HepG2 (cell line): ENCODE measurements at regions not wholly inside any gene's neighbourhood (a gene's known extent, or its start where the extent isn't known, plus 50 kb on each side); places are given as distances from the start of the nearest gene placed in this dataset.

ENCODE experiments used
- ATAC-seq: fragments of 200-7000 bp; cut with Tn5 transposase; 3 replicates; pipeline ENCODE4 v1.9.1; 2020; ENCODE audit warnings: mild to moderate bottlenecking, moderate library complexity
- BruUV-seq: library from RNA; stranded (reverse); fragments of 400-500 nt; replicated peaks from 2 replicates; lab custom pipeline; 2021; lab: Mats Ljungman, UMichigan
- CTCF ChIA-PET: fragments of 300-600 bp; formaldehyde crosslinking; extraction: SDS; loops from one replicate; lab custom pipeline; 2021; ENCODE audit warnings: low total read pairs, inconsistent platforms, low intra/inter-chr PET ratio; lab: Yijun Ruan, JAX
- POLR2A ChIA-PET: fragments of 350-600 bp; sonication (Branson Sonifier 250); formaldehyde crosslinking; loops from one replicate; lab custom pipeline; 2020; ENCODE audit warnings: antibody characterized with exemption, inconsistent platforms; lab: Yijun Ruan, JAX
- DNase-seq: peaks from one replicate; pipeline ENCODE4 v3.0.0-alpha.2; 2015; ENCODE audit warnings: low spot score
- FAIRE-seq: peaks from 3 replicates; lab custom pipeline; 2011; peaks lifted over from hg19 to GRCh38; lab: Jason Lieb, UNC
- H2AFZ ChIP-seq: one replicate; pipeline ENCODE4 v1.6.1; 2011; ENCODE audit warnings: low read length, inconsistent platforms
- H3K27ac ChIP-seq: fragments of 300-600 bp; 3 replicates; pipeline ENCODE4 v1.8.0; 2011; ENCODE audit warnings: mixed run types, mild to moderate bottlenecking, mixed read lengths, low read length, inconsistent platforms; ENCODE audit not compliant: insufficient read depth; ENCODE audit errors: extremely low read length
- H3K27me3 ChIP-seq, 2 experiments: fragments of 200-600 bp in 1 of 2; 2 replicates in 1 of 2; 3 replicates in 1 of 2; pipeline versions ENCODE4 v1.6.0 to v1.8.0; 2011; ENCODE audit warnings: low read length in 2 of 2, mild to moderate bottlenecking in 2 of 2, moderate library complexity in 2 of 2, inconsistent platforms in 1 of 2; ENCODE audit not compliant: insufficient read depth in 2 of 2, control insufficient read depth in 1 of 2
- H3K36me3 ChIP-seq, 2 experiments: fragments of 200-600 bp in 1 of 2; replicated peaks in 1 of 2; 2 replicates in 1 of 2; 3 replicates in 1 of 2; pipeline versions ENCODE4 v1.5.1 to v1.8.0; 2011; ENCODE audit warnings: low read length in 2 of 2, inconsistent platforms in 1 of 2; ENCODE audit not compliant: insufficient read depth in 2 of 2, control insufficient read depth in 1 of 2
- H3K4me1 ChIP-seq: 2 replicates; pipeline ENCODE4 v1.5.1; 2012; ENCODE audit warnings: low read length, inconsistent platforms; ENCODE audit not compliant: insufficient read depth
- H3K4me2 ChIP-seq: 2 replicates; pipeline ENCODE4 v1.6.0; 2011; ENCODE audit warnings: low read depth, low read length, inconsistent platforms
- H3K4me3 ChIP-seq, 3 experiments: fragments of 200-600 bp in 1 of 3; sonication (generic), shearing (Covaris generic) in 1 of 3; replicated peaks in 1 of 3; 2 replicates each; pipeline ENCODE4 v1.5.1; 2011 to 2016; ENCODE audit warnings: low read length in 3 of 3, inconsistent platforms in 2 of 3, low read depth in 2 of 3, mild to moderate bottlenecking in 2 of 3, control low read depth in 1 of 3, mixed read lengths in 1 of 3; ENCODE audit not compliant: insufficient read depth in 1 of 3
- H3K79me2 ChIP-seq: one replicate; pipeline ENCODE4 v1.6.1; 2011; ENCODE audit warnings: low read length, inconsistent platforms; ENCODE audit not compliant: insufficient read depth
- H3K9ac ChIP-seq: 2 replicates; pipeline ENCODE4 v1.6.0; 2011; ENCODE audit warnings: mild to moderate bottlenecking, low read depth, low read length, inconsistent platforms; ENCODE audit not compliant: insufficient read depth
- H3K9me3 ChIP-seq: 2 replicates; pipeline ENCODE4 v1.5.1; 2012; ENCODE audit warnings: mild to moderate bottlenecking, low read length
- H4K20me1 ChIP-seq: 2 replicates; pipeline ENCODE4 v1.6.0; 2011; ENCODE audit warnings: inconsistent platforms, mild to moderate bottlenecking, low read length, moderate library complexity; ENCODE audit not compliant: insufficient read depth
- HNRNPL ChIP-seq: fragments of 200-400 bp; formaldehyde crosslinking; IDR thresholded peaks from 2 replicates; pipeline ENCODE4 v1.6.1; 2017; ENCODE audit warnings: mild to moderate bottlenecking, low read depth, low read length
- NFAT5 ChIP-seq: sonication (generic); formaldehyde crosslinking; IDR thresholded peaks from 2 replicates; pipeline ENCODE4 v1.4.0; 2020; ENCODE audit warnings: missing genetic modification reagents
- NFIC ChIP-seq: IDR thresholded peaks from 2 replicates; pipeline ENCODE4 v1.6.1; 2012; ENCODE audit warnings: mild to moderate bottlenecking, low read length, inconsistent platforms
- SAP130 ChIP-seq: IDR thresholded peaks from 2 replicates; pipeline ENCODE4 v1.6.1; 2016; ENCODE audit warnings: low read depth
- SIX1 ChIP-seq: sonication (generic); formaldehyde crosslinking; IDR thresholded peaks from 2 replicates; pipeline ENCODE4 v1.4.0; 2020; ENCODE audit warnings: missing genetic modification reagents, borderline replicate concordance
- SNAPC4 ChIP-seq: sonication (generic); formaldehyde crosslinking; IDR thresholded peaks from 2 replicates; pipeline ENCODE4 v1.4.0; 2020; ENCODE audit warnings: mild to moderate bottlenecking, missing genetic modification reagents
- SUZ12 ChIP-seq: fragments of 150-350 bp; IDR thresholded peaks from 2 replicates; pipeline ENCODE4 v1.6.1; 2014; ENCODE audit warnings: low read depth, low read length
- TAF1 ChIP-seq: sonication (generic); formaldehyde crosslinking; IDR thresholded peaks from 2 replicates; pipeline ENCODE4 v1.4.0; 2020; ENCODE audit warnings: missing genetic modification reagents
- ZMYM4 ChIP-seq: sonication (generic); formaldehyde crosslinking; IDR thresholded peaks from 2 replicates; pipeline ENCODE4 v1.8.1; 2023; ENCODE audit warnings: mild to moderate bottlenecking, missing genetic modification reagents
- ZNF207 ChIP-seq: fragments of 450-650 bp; IDR thresholded peaks from 2 replicates; pipeline ENCODE4 v1.6.1; 2016; ENCODE audit warnings: antibody characterized with exemption, borderline replicate concordance
- ZNF776 ChIP-seq: sonication (generic); formaldehyde crosslinking; IDR thresholded peaks from 2 replicates; pipeline ENCODE4 v1.4.0; 2020; ENCODE audit warnings: mild to moderate bottlenecking, missing genetic modification reagents
- WGBS: methylation state at CpG from one replicate; pipeline ENCODE4 v1.1.6; 2017; ENCODE audit warnings: low lambda C conversion rate; 5-methylcytosine and 5-hydroxymethylcytosine counted together
- in situ Hi-C: cut with HindIII; loops from 2 replicates; pipeline ENCODE4 v1.10.0; 2017; ENCODE audit warnings: low pct_unique_long_range_greater_than_20kb; ENCODE audit not compliant: extremely low pct_ligation_motif_present
- intact Hi-C: fragments of 100-400 bp; cut with micrococcal nuclease; formaldehyde crosslinking; loops from one replicate; pipeline ENCODE4 v1.10.0; 2022; ENCODE audit not compliant: unreplicated experiment

- TF ChIP-seq NFAT5 (CRISPR knock-in tag) (no peak), TAF1 (CRISPR knock-in tag) (no peak)
These were observed 53.2 kb upstream of the TMC3 start (continued) for GRCh38 chr15:81427176-81427575.

- no peak for DNase-seq
- WGBS: 0% methylated on average over 1 of the region's 1 CpG
- H2AFZ ChIP-seq: no peak overlapping the region
- no peaks in the 10 kb centered on the region for H4K20me1 ChIP-seq
- no peak for FAIRE-seq
- intact Hi-C loops: no loop called here
- in situ Hi-C loops: no loop called here
- no TSS peak for BruUV-seq
- H3K9ac ChIP-seq: no peak overlapping the region
- no peaks in the 10 kb centered on the region; a peak in 1 of 5 replicates for H3K27me3 ChIP-seq
- ChIA-PET POLR2A (no interaction called here), CTCF (no interaction called here)
- no peak overlapping the region for H3K4me2 ChIP-seq
- no peaks in the 10 kb centered on the region for H3K4me1 ChIP-seq
- no peaks in the 10 kb centered on the region for H3K79me2 ChIP-seq
- H3K36me3 ChIP-seq: no peaks in the 10 kb centered on the region
- TF ChIP-seq SIX1 (CRISPR knock-in tag) (no peak), HNRNPL (no peak), ZNF776 (CRISPR knock-in tag) (no peak), NFIC (no peak), ZNF207 (no peak), SUZ12 (no peak), SNAPC4 (CRISPR knock-in tag) (no peak), SAP130 (CRISPR knock-in tag) (no peak), ZMYM4 (no peak)
- no peak overlapping the region for H3K4me3 ChIP-seq
- no peak for ATAC-seq
- no peak overlapping the region for H3K27ac ChIP-seq
- H3K9me3 ChIP-seq: no peaks in the 10 kb centered on the region
These were observed 51.9 kb upstream of the TMC3 start for GRCh38 chr15:81425905-81426304.
